CD4-positive, alpha-beta T cell treated with Interleukin-12 subunit alpha and Interleukin-12 subunit beta, for 1 hour (primary cell): ENCODE measurements at regions not wholly inside any gene's neighbourhood (a gene's known extent, or its start where the extent isn't known, plus 50 kb on each side); places are given as distances from the start of the nearest gene placed in this dataset.
"Not testable (repeated sequence)": the region's sequence is repeated elsewhere in the genome, so short reads cannot be mapped to it uniquely, and the experiment has no call there.

ENCODE experiments used
- DNase-seq: peaks from one replicate; pipeline ENCODE4 v3.0.0-alpha.2; 2020

GRCh38 chr1:54474310-54475251 is 68.4 kb upstream of the SSBP3 start:
- DNase-seq = peak; percentile 53

GRCh38 chr1:54471588-54471987 is 65.4 kb upstream of the SSBP3 start:
- no peak for DNase-seq

GRCh38 chr1:54469444-54469843 is 63.2 kb upstream of the SSBP3 start:
- not testable (repeated sequence) for DNase-seq

DNA sequence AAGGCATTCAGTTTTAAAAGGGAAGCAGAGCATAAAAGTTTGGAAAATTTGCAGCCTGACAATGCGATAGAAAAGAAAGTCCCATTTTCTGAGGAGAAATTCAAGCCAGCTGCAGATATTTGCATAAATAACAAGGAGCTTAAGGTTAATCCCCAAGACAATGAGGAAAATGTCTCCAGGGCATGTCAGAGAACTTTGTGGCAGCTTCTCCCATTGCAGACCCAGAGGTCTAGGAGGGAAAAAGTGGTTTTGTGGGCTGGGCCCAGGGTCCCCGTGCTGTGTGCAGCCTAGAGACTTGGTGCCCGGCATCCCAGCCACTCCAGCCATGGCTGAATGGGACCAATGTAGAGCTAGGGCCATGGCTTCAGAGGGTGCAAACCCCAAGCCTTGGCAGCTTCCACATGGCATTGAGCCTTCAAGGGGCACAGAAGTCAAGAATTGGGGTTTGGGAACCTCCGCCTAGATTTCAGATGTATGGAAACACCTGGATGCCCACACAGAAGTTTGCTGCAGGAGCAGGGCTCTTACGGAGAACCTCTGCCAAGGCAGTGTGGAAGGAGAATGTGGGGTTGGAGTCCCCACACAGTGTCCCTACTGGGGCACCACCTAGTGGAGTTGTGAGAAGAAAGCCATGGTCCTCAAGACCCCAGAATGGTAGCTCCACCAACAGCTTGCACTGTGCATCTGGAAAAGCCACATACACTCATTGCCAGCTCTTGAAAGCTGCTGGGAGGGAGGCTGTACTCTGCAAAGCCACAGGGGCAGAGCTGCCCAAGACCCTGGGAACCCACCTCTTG is 62.3 kb upstream of the SSBP3 start:
- DNase-seq = not testable (repeated sequence)

- DNase-seq = no peak
Observed at GRCh38 chr1:54465351-54465811, 59.2 kb upstream of the SSBP3 start.

DNA sequence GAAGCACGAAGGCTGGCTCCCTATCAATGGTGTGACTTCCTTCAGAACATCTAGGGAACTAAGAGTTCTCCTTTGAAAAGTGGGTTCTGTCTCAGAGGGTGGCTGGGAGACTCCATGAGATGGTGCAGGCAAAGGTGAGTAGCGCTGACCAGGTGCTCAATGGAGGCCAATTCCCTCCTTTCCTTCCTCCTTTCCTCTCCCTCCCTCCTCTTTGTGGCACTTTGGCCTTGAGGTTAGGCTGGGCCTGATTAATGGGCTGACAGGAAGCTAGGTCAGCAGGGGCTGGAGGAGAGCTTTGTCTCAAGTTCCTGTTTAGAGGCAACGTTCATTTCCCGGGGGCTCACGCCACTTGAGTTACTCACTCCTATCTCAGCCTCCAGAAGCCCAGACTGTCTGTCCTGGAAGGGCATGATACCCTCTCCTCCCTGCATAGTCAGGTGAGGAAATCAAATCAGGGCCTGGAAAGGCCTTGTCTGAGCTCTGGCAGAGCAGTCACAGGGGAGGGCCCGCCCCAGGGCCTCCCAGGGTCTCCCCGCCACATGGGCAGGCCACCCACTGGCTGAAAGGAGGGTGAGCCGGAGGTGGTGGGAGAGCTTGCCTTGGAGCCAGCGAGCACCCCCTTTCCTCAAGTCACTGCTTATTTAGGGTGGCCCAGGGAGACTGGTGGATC is 58.4 kb upstream of the SSBP3 start:
- no peak for DNase-seq

GRCh38 chr1:54464031-54464476 is 57.9 kb upstream of the SSBP3 start:
- no peak for DNase-seq

DNA sequence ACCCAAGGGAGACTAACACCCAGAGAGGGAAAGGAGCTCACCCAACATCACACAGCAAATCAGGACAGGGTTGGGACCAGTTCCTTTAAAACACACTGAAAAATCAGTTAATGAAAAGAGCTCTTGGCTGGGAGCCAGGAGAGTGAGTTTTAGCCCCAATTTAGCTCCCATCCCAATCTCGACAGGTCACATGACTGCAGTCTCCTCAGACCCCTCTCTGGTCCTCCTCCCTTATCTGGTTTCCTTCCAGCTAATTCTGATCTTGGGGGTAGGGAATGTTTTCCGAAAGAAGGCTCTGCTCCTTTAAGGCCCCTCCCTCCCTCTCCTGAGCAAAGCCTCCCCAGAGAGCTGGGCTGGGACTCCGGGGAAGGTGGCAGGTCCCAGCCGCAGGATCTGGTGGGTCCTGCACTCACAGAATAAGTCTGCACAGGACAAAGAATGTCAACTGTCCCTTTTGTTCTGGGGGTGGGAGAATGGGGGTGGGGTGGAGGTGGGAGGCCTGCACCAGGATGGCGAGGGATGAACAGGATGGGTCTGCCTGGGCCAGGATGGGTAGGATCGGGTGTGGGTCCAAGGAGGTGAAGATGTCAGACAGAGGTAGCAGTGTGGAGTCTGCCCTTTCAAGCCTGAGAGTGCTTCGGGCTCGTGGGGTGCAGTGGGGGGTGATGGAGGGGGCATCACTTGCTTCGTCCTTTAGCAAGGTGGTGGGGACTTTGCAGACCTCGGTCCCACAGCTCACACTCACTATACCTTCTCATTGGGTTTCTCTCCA is 57.3 kb upstream of the SSBP3 start:
- DNase-seq = no peak

- no peak for DNase-seq
Observed at GRCh38 chr1:54462597-54463258, 56.5 kb upstream of the SSBP3 start.

DNA sequence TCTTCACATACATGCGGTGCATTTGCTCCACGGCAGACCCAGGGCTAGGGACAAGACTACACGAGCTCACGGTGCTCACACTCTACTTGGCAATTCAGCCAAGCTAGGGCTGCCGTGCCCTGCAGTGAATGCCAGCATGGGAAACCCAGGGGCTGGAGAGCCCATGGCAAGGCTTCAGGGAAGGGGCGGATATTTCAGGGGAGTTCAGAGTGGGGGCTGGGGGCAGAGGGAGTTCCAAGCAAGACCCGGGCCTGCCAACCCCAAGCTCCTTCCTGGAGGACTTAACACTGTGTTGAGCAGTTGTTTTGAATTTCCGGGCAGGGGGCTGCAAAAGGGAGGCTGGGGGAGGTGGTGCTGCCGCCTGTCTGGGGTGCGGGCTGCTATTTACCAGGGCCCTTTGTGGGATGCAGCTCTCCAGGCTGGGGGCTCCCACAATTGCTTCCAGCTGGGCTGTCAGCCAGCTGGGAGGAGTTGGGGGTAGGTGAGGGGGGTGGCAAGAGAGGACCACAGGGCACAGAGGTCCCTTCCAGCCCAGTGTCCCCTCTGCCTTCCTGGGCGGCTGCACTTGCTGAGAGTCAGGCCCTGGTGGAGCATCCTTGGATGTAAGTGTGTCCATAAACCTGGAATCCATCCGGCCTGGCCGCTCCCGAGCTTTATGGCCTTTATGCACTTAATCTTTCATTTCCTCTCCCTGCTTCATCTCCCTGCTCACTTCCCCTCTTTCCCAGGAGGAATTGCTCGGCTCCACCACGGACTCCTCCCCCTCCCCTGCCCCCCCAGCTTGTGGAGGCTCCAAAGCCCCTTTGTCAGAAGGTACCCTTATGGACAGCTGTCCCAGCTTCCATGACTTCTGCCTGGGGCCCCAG is 55.8 kb upstream of the SSBP3 start:
- DNase-seq = no peak

- no peak for DNase-seq
Observed at GRCh38 chr1:54460861-54461387, 54.7 kb upstream of the SSBP3 start.

DNA sequence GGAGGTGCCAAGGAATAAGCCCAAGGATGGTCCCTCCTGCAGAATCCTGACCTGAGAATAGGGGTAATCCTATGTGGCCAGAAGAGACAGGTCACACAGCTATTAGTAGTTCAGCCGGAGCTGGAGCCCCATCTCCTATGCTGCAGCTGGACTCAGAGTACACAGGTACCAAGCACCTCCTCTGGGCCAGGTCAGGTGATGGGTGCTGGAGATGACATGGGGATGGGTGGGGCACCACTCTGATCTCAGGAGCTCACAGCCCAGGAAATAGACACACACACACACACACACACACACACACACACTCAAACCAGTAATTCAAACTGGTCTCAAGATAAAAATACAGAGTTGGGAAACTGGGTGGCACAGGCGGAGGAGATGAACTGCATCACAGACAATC is 54.2 kb upstream of the SSBP3 start:
- DNase-seq = peak; percentile 81

DNA sequence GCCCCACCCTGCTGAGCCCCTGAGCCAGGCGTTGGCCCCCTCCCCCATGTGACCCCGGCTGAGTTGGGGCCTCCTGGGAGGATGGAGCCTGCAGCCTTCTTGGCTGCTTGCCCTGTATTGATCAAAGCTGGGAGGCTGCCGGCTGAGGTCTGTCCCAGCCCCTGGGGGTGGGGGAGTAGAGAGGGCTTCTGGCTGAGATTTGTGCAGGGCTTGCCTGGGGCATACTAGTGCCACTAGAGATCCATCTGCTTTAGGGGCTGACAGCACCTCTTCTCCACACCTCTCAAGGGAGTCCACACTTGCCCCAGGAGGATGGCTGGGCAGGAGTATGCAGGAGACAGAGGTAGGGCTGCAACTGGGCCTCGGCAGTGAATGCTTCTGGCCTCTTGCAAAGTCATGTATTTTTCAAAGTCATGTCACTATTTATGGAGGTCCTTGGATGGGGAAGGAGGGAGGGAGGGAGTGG is 53.6 kb upstream of the SSBP3 start:
- no peak for DNase-seq

GRCh38 chr1:54459140-54459539 is 52.9 kb upstream of the SSBP3 start:
- DNase-seq = no peak

GRCh38 chr1:54456921-54457529 is 50.8 kb upstream of the SSBP3 start:
- DNase-seq = no peak

DNA sequence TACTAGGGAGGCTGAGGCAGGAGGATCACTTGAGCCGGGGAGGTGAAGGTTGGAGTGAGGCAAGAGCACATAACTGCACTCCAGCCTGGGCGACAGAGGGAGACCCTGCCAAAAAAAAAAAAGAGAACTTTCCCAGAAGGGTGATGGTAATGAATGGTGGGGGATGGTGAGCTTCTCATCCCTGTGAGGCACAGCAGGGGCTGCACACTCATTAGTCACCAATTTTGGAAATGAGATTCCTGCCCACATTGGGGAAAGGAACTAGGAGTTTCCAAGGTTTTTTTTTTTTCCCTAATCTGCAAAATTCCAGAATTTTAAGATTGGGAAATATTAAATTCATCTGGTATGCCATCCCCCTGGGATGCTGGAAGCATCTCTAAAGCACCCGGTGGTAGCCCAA is 50.2 kb upstream of the SSBP3 start:
- no peak for DNase-seq
